ENCODE measurements at regions not wholly inside any gene's neighbourhood (a gene's known extent, or its start where the extent isn't known, plus 50 kb on each side); places are given as distances from the start of the nearest gene placed in this dataset.

DNA sequence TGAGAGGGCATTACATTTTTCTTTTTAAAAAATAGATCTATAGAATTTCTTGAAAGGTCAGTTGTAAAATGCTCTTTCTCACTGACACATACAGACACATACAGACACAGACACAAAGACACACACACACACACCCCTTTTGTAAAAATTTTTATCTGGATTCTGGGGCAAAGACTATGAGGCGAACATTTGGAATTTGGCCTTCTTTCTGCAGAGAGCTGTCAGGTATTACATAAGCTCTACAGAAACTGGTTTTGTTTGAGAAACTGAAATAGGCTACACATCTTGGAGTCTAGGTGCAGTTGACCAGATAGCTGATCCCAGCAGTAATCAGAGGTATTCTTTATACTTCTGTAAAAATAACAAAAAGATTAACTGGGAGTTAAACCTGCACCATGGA is 315.9 kb upstream of the RPS23 start (continued):
- TF ChIP-seq CHD7 (IDR thresholded peaks at IDR 0.05; ENCODE audit: insufficient replicate concordance, low read length) (no peak), SP4 (IDR thresholded peaks at IDR 0.05; ENCODE audit: low read length) (no peak)

All from H1 (cell line).